GM18505 (cell line): ENCODE measurements at regions not wholly inside any gene's neighbourhood (a gene's known extent, or its start where the extent isn't known, plus 50 kb on each side); places are given as distances from the start of the nearest gene placed in this dataset.

Experiments used
- ATAC-seq: cut with Tn5 transposase; IDR thresholded peaks from one replicate; pipeline ENCODE4 v1.9.1; 2021; ENCODE audit not compliant: unreplicated experiment
- POLR2A ChIP-seq: IDR thresholded peaks from 4 replicates; pipeline ENCODE4 v1.6.1; 2011; ENCODE audit warnings: borderline replicate concordance; ENCODE audit not compliant: insufficient read depth, insufficient read length; ENCODE audit errors: extremely low read depth

DNA sequence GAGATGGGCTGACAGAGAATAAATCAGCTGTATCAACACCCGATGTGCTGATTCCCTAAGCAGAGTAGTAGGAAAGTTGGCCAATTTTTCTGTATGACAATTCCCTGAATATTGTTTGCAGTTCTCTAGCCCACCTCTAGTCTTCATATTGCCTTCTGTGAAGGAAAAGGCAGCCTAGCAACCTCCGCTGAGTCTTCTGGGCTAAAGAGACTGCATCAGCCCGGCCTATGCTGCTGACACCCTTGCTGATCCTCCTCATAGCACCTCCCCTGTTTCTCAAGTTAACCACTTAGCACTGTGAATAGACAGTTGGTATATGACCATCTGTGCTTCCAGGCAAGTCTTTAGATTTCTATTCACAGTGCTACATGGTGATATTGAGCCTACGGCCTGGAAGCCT, 161.1 kb upstream of the EGLN3 start:
- no peak for ATAC-seq
- TF ChIP-seq POLR2A, result no peak

- ATAC-seq, result no peak
- no peak for TF ChIP-seq POLR2A
These were observed 160.6 kb upstream of the EGLN3 start for GRCh38 chr14:34111505-34111904.

- TF ChIP-seq POLR2A, result no peak
- no peak for ATAC-seq
These were observed 159.7 kb upstream of the EGLN3 start for GRCh38 chr14:34110531-34110930.

- no peak for ATAC-seq
- no peak for TF ChIP-seq POLR2A
These were observed 156.6 kb upstream of the EGLN3 start for GRCh38 chr14:34107441-34107840.

- no peak for ATAC-seq
- no peak for TF ChIP-seq POLR2A
These were observed 155.4 kb upstream of the EGLN3 start for GRCh38 chr14:34106310-34106709.

DNA sequence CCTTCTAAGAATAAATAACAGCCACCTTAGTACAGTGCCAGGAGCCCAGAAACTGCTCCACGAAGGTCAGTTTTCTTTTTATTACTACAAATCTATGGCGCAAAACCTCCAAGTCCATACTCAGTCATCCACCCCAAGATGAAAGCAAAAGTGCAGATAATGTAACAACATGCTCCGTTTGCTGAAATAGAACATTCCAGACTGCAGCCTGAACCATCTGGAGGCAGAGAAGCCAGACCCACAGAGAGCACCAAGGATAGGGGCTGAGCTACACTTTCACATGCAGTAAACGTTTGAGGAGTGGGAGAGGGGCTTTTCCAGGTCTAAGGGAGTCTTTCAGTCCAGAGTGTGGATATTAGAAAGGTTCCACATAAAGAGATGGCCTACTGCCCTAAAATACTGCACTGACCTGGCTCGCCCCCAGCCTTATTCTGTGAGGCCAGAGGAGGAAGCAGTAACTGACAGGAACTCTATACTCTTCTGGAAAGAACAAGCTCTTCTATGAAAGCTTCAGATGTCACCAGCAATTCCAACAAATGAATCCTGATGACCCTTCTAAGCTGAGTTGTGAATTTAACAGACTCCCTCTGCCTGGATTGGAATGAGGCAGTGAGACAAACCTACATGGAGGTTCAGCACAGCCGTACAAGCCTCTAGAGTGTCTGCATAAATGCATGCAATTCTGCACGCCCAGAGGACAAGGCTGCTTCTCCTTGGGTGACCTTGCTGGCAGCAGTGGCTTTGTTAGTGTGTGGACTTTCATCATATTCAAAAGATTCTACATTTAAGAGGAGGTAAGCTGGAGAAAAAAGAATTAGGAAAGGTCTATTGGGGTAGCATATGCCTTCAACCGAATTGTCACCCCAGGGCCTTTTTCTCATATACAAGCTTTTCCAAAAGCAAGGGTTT, 153.9 kb upstream of the EGLN3 start:
- ATAC-seq, result no peak
- TF ChIP-seq POLR2A, result no peak

- no peak for ATAC-seq
- no peak for TF ChIP-seq POLR2A
These were observed 152.3 kb upstream of the EGLN3 start for GRCh38 chr14:34103176-34103575.

GRCh38 chr14:34099635-34100034, 148.8 kb upstream of the EGLN3 start:
- ATAC-seq, result no peak
- TF ChIP-seq POLR2A, result no peak

GRCh38 chr14:34098985-34099349, 148.1 kb upstream of the EGLN3 start:
- no peak for ATAC-seq
- no peak for TF ChIP-seq POLR2A

DNA sequence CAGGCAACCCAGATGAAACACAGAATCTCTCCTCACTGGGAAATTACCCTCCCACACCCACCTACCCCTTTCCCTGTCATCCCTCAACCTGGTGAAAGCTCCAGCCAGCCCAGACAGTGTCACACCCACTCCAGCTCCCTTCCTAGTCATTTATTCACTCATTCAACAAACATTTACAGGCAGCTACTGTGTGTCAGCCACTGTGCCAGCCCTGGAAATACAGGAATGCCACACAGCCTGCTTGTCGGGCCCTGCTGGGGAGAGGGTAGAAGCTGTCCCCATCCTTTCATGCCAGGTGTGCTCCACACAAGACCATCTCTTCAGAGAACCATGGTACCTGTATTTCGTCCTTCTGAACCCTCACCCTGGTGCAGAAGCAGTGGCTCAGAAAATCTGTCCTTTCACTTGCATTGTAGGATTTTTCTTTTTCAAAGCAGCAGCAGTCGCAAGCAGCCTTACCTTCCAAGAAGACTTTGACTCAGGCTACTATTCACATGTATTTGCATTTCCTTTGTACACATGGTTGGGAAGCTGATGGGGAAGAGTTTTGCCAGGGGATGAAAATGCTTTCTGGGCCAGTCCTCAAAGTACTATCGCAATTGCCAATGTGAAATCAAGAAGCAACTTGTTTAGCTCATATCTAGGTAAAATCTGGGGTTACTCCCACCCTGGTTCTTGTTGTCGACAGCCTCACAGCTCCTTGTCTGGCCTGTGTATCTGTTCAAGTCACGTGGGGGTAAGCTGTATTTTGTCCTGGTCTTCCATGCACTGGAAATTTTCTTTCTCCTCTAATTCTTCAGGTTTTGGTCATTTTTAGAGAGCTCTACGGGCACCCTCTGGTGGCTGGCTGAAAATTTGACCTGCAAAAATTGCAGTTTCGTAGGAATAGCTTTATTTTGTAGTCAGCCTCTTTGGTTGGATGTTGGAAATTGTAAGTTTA, 147.4 kb upstream of the EGLN3 start:
- no peak for ATAC-seq
- no peak for TF ChIP-seq POLR2A

- TF ChIP-seq POLR2A, result no peak
- no peak for ATAC-seq
These were observed 146.8 kb upstream of the EGLN3 start for GRCh38 chr14:34097644-34098043.

DNA sequence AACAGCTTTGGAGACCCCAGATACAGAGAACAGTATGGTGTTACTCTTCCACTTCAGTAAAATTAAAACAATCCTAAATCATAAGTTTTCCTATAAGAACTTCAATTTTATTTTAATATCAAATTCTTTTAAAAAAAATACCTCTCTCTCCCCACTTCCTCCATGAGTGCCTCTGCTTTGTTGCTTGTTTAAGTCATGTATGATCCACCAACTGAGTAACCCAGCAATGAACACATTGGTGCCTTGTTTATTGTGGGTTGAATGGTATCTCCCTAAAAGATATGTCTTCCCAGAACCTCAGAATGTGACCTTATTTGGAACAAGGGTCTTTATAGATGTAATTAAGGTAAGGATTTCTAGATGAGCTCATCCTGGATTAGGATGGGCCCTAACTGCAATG, 143.5 kb upstream of the EGLN3 start:
- TF ChIP-seq POLR2A, result no peak
- no peak for ATAC-seq

GRCh38 chr14:34093883-34094282, 143.0 kb upstream of the EGLN3 start:
- TF ChIP-seq POLR2A, result no peak
- ATAC-seq, result no peak
